ENCODE measurements at regions not wholly inside any gene's neighbourhood (a gene's known extent, or its start where the extent isn't known, plus 50 kb on each side); places are given as distances from the start of the nearest gene placed in this dataset.
"Not testable (repeated sequence)": the region's sequence is repeated elsewhere in the genome, so short reads cannot be mapped to it uniquely, and the experiment has no call there.

GRCh38 chr17:12220714-12221439, 200.2 kb downstream of the MAP2K4 start:
- TF ChIP-seq, protein P1, sequence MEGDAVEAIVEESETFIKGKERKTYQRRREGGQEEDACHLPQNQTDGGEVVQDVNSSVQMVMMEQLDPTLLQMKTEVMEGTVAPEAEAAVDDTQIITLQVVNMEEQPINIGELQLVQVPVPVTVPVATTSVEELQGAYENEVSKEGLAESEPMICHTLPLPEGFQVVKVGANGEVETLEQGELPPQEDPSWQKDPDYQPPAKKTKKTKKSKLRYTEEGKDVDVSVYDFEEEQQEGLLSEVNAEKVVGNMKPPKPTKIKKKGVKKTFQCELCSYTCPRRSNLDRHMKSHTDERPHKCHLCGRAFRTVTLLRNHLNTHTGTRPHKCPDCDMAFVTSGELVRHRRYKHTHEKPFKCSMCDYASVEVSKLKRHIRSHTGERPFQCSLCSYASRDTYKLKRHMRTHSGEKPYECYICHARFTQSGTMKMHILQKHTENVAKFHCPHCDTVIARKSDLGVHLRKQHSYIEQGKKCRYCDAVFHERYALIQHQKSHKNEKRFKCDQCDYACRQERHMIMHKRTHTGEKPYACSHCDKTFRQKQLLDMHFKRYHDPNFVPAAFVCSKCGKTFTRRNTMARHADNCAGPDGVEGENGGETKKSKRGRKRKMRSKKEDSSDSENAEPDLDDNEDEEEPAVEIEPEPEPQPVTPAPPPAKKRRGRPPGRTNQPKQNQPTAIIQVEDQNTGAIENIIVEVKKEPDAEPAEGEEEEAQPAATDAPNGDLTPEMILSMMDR (IDR thresholded peaks at IDR 0.05) = not testable (repeated sequence)
- TF ChIP-seq POLR2A (IDR thresholded peaks at IDR 0.05) = not testable (repeated sequence)
